ENCODE measurements at regions not wholly inside any gene's neighbourhood (a gene's known extent, or its start where the extent isn't known, plus 50 kb on each side); places are given as distances from the start of the nearest gene placed in this dataset.
A peak's percentile ranks its signal among the peaks of the same experiment; 100 is the strongest.

- TF ChIP-seq CHD2 (IDR thresholded peaks at IDR 0.05; ENCODE audit: low read length) (no peak), SAP30 (IDR thresholded peaks at IDR 0.05; ENCODE audit: insufficient read depth, insufficient replicate concordance, low read length) (no peak), BACH1 (IDR thresholded peaks at IDR 0.05; ENCODE audit: low read length) (peak; percentile 57), EGR1 (IDR thresholded peaks at IDR 0.05; ENCODE audit: borderline replicate concordance, low read depth, low read length) (0 out of 2 replicates have a peak, but pooled peaks have one; percentile 19), SIRT6 (IDR thresholded peaks at IDR 0.05; ENCODE audit: low read length) (no peak), POLR2AphosphoS5 (IDR thresholded peaks at IDR 0.05; ENCODE audit: low read depth, low read length) (no peak; the same call in 1 of the 2 replicates), JUN (IDR thresholded peaks at IDR 0.05; ENCODE audit: low read depth, low read length) (no peak), MAFK (IDR thresholded peaks at IDR 0.05; ENCODE audit: low read depth, low read length) (no peak), PHF8 (conservative IDR thresholded peaks at IDR 0.05; ENCODE audit: low read depth, low read length) (peak; percentile 45; the same call in 1 of the 2 replicates), GTF2F1 (IDR thresholded peaks at IDR 0.05; ENCODE audit: borderline replicate concordance, low read depth, low read length) (no peak), JUND (IDR thresholded peaks at IDR 0.05; ENCODE audit: low read length) (no peak), TAF1 (IDR thresholded peaks at IDR 0.05; ENCODE audit: low read depth, low read length) (peak; percentile 56), TEAD4 (IDR thresholded peaks at IDR 0.05; ENCODE audit: low read depth, low read length) (peak; percentile 59; the same call in 1 of the 2 replicates), YY1 (IDR thresholded peaks at IDR 0.05; ENCODE audit: low read depth, low read length) (no peak), SP1 (IDR thresholded peaks at IDR 0.05; ENCODE audit: low read depth, low read length) (0 out of 2 replicates have a peak, but pooled peaks have one; percentile 14), USF2 (IDR thresholded peaks at IDR 0.05; ENCODE audit: low read length) (no peak), KDM4A (IDR thresholded peaks at IDR 0.05; ENCODE audit: low read depth, low read length, severe bottlenecking) (peak; percentile 85), ASH2L (IDR thresholded peaks at IDR 0.05; ENCODE audit: low read length) (peak; percentile 14), SP4 (IDR thresholded peaks at IDR 0.05; ENCODE audit: low read length) (no peak), CBX8 (IDR thresholded peaks at IDR 0.05; ENCODE audit: borderline replicate concordance, low read depth, low read length) (no peak), KDM5A (IDR thresholded peaks at IDR 0.05; ENCODE audit: low read length) (no peak), POLR2A (IDR thresholded peaks at IDR 0.05; ENCODE audit: control extremely low read depth in 1 of 2, low read depth in 2 of 2, low read length in 2 of 2) (0 out of 3 replicates have a peak, but pooled peaks of 1 of the 2 experiments have one; percentile 31), NRF1 (IDR thresholded peaks at IDR 0.05; ENCODE audit: low read depth, low read length) (no peak), EZH2 (IDR thresholded peaks at IDR 0.05; ENCODE audit: low read depth, low read length, severe bottlenecking) (no peak), HDAC2 (IDR thresholded peaks at IDR 0.05; ENCODE audit: borderline replicate concordance in 1 of 2, low read depth in 2 of 2, low read length in 2 of 2) (0 out of 4 replicates have a peak, but pooled peaks of 1 of the 2 experiments have one; percentile 34)
Measured at GRCh38 chrX:2608638-2609430, 82.3 kb upstream of the CD99 start (continued).
